H1 (cell line): ENCODE measurements at regions not wholly inside any gene's neighbourhood (a gene's known extent, or its start where the extent isn't known, plus 50 kb on each side); places are given as distances from the start of the nearest gene placed in this dataset.

Experiments used
- BACH1 ChIP-seq: IDR thresholded peaks from 2 replicates; pipeline ENCODE4 v1.6.1; 2012; ENCODE audit warnings: low read length, improper control_type of control experiment
- CBX5 ChIP-seq: fragments of 300-800, 300-1000 bp; sonication (generic); IDR thresholded peaks from 2 replicates; pipeline ENCODE4 v1.7.1; 2016; ENCODE audit warnings: antibody characterized with exemption, low read length, low read depth
- CEBPB ChIP-seq: IDR thresholded peaks from 2 replicates; pipeline ENCODE4 v1.6.1; 2012; ENCODE audit warnings: low read depth, low read length
- EGR1 ChIP-seq: IDR thresholded peaks from 2 replicates; pipeline ENCODE4 v1.6.1; 2011; ENCODE audit warnings: low read depth, low read length, borderline replicate concordance
- SAP30 ChIP-seq: fragments of 300-600 bp; sonication (generic); IDR thresholded peaks from 2 replicates; pipeline ENCODE4 v1.7.1; 2012; ENCODE audit warnings: low read length, moderate library complexity, mild to moderate bottlenecking, inconsistent platforms; ENCODE audit not compliant: insufficient read depth, insufficient replicate concordance
- SP4 ChIP-seq: IDR thresholded peaks from 2 replicates; pipeline ENCODE4 v1.6.1; 2012; ENCODE audit warnings: low read length, inconsistent platforms
- TAF1 ChIP-seq: IDR thresholded peaks from 2 replicates; pipeline ENCODE4 v1.6.1; 2011; ENCODE audit warnings: mild to moderate bottlenecking, low read depth, low read length
- TF ChIP-seq, protein P1 (sequence below): IDR thresholded peaks from 2 replicates; pipeline ENCODE4 v1.6.1; 2012; ENCODE audit warnings: inconsistent platforms

DNA sequence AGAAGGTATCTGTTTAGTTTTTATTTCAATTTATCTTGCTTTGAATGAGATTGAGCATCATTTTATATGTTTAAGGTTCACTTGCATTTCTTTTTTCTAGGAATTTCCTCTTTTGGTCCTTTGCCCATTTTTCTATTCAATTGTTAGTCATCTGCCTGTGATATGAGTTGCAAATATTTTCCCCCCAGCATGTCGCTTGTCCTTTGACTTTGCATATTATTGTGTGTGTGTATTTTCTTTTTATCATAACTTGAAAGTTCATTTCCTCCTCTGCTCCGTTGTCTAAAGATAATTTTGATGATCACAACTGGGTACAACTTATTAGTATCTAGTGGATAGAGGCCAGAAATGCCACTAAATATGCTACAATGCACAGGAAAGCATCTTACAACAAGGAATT is 132.7 kb upstream of the MDFIC start (continued):
- TF ChIP-seq CEBPB (no peak), EGR1 (no peak), BACH1 (no peak), SAP30 (no peak), TAF1 (no peak), SP4 (no peak), CBX5 (no peak)
- TF ChIP-seq, protein P1, sequence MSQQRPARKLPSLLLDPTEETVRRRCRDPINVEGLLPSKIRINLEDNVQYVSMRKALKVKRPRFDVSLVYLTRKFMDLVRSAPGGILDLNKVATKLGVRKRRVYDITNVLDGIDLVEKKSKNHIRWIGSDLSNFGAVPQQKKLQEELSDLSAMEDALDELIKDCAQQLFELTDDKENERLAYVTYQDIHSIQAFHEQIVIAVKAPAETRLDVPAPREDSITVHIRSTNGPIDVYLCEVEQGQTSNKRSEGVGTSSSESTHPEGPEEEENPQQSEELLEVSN = no peak
